GM21619 (cell line): ENCODE measurements at regions not wholly inside any gene's neighbourhood (a gene's known extent, or its start where the extent isn't known, plus 50 kb on each side); places are given as distances from the start of the nearest gene placed in this dataset.

Source experiments
- ATAC-seq: cut with Tn5 transposase; IDR thresholded peaks from one replicate; pipeline ENCODE4 v1.9.1; 2021; ENCODE audit not compliant: unreplicated experiment

- ATAC-seq = no peak
These were observed 233.8 kb upstream of the SKOR2 start for GRCh38 chr18:47485221-47485797.

- ATAC-seq = no peak
These were observed 232.6 kb upstream of the SKOR2 start for GRCh38 chr18:47484068-47484467.

GRCh38 chr18:47480166-47480565, 228.7 kb upstream of the SKOR2 start:
- ATAC-seq = no peak

GRCh38 chr18:47471784-47472183, 220.3 kb upstream of the SKOR2 start:
- no peak for ATAC-seq

GRCh38 chr18:47470941-47471340, 219.5 kb upstream of the SKOR2 start:
- no peak for ATAC-seq

- ATAC-seq = no peak
These were observed 218.1 kb upstream of the SKOR2 start for GRCh38 chr18:47469576-47469975.

- ATAC-seq = no peak
These were observed 210.5 kb upstream of the SKOR2 start for GRCh38 chr18:47461977-47462376.

GRCh38 chr18:47461406-47461948, 210.0 kb upstream of the SKOR2 start:
- no peak for ATAC-seq

- no peak for ATAC-seq
These were observed 207.0 kb upstream of the SKOR2 start for GRCh38 chr18:47458483-47458882.

- no peak for ATAC-seq
These were observed 206.2 kb upstream of the SKOR2 start for GRCh38 chr18:47457614-47458013.

GRCh38 chr18:47453038-47453437, 201.6 kb upstream of the SKOR2 start:
- no peak for ATAC-seq

- ATAC-seq = no peak
These were observed 197.5 kb upstream of the SKOR2 start for GRCh38 chr18:47448956-47449355.

GRCh38 chr18:47441914-47442313, 190.5 kb upstream of the SKOR2 start:
- no peak for ATAC-seq

- no peak for ATAC-seq
These were observed 186.5 kb upstream of the SKOR2 start for GRCh38 chr18:47438001-47438400.

GRCh38 chr18:47436871-47437270, 185.4 kb upstream of the SKOR2 start:
- ATAC-seq = no peak

GRCh38 chr18:47434214-47434746, 182.8 kb upstream of the SKOR2 start:
- ATAC-seq = no peak

- no peak for ATAC-seq
These were observed 176.6 kb upstream of the SKOR2 start for GRCh38 chr18:47427923-47428637.

GRCh38 chr18:47427072-47427471, 175.6 kb upstream of the SKOR2 start:
- ATAC-seq = no peak

GRCh38 chr18:47425365-47425764, 173.9 kb upstream of the SKOR2 start:
- no peak for ATAC-seq

GRCh38 chr18:47422524-47422923, 171.1 kb upstream of the SKOR2 start:
- no peak for ATAC-seq

GRCh38 chr18:47420130-47420529, 168.7 kb upstream of the SKOR2 start:
- ATAC-seq = no peak

GRCh38 chr18:47418746-47419145, 167.3 kb upstream of the SKOR2 start:
- no peak for ATAC-seq
